BJ (cell line): ENCODE measurements at regions not wholly inside any gene's neighbourhood (a gene's known extent, or its start where the extent isn't known, plus 50 kb on each side); places are given as distances from the start of the nearest gene placed in this dataset.

Experiments used
- CTCF ChIA-PET: fragments of 350-600 bp; formaldehyde crosslinking; extraction: SDS; loops from one replicate; lab custom pipeline; 2021; ENCODE audit warnings: antibody characterized with exemption, inconsistent platforms; lab: Yijun Ruan, JAX
- POLR2A ChIA-PET: fragments of 300-600 bp; sonication (Branson Sonifier 250); formaldehyde crosslinking; extraction: SDS; loops from one replicate; lab custom pipeline; 2021; ENCODE audit warnings: antibody characterized with exemption; lab: Charles Lee
- DNase-seq: peaks from one replicate; pipeline ENCODE4 v3.0.0-alpha.2; 2011; ENCODE audit warnings: low read depth
- H3K27me3 ChIP-seq: 2 replicates; pipeline ENCODE4 v1.6.0; 2011; ENCODE audit warnings: low read length; ENCODE audit not compliant: control insufficient read depth, insufficient read depth
- H3K36me3 ChIP-seq: 2 replicates; pipeline ENCODE4 v1.5.1; 2011; ENCODE audit warnings: low read length; ENCODE audit not compliant: control insufficient read depth, insufficient read depth
- H3K4me3 ChIP-seq: 2 replicates; pipeline ENCODE4 v1.5.1; 2011; ENCODE audit warnings: low read depth, mild to moderate bottlenecking, control low read depth, low read length
- TF ChIP-seq, protein P1 (sequence below): IDR thresholded peaks from 2 replicates; pipeline ENCODE4 v1.5.1; 2011; ENCODE audit warnings: low read depth, mild to moderate bottlenecking, control low read depth, inconsistent platforms, low read length, moderate library complexity; ENCODE audit not compliant: insufficient read depth

DNA sequence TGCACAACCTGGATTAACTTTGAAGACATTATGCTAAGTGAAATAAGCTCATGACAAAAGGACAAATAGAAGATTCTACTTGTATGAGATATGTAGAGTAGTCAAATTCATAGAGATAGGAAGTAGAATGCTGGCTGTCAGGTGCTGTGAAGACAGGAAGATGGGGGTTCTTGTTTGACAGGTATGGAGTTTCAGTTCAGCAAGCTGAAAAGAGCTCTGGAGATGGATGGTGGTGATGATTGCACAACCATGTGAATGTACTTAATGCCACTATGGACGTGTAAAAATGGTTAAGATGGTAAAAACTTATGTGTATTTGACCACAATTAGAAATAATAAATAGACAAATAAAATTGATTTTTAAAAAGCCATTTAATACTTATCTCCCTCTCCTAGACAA is 169.8 kb upstream of the DUSP10 start:
- no peaks in the 10 kb centered on the region for H3K27me3 ChIP-seq
- ChIA-PET POLR2A (no interaction called here), CTCF (no interaction called here)
- H3K4me3 ChIP-seq, result no peak overlapping the region
- TF ChIP-seq, protein P1, sequence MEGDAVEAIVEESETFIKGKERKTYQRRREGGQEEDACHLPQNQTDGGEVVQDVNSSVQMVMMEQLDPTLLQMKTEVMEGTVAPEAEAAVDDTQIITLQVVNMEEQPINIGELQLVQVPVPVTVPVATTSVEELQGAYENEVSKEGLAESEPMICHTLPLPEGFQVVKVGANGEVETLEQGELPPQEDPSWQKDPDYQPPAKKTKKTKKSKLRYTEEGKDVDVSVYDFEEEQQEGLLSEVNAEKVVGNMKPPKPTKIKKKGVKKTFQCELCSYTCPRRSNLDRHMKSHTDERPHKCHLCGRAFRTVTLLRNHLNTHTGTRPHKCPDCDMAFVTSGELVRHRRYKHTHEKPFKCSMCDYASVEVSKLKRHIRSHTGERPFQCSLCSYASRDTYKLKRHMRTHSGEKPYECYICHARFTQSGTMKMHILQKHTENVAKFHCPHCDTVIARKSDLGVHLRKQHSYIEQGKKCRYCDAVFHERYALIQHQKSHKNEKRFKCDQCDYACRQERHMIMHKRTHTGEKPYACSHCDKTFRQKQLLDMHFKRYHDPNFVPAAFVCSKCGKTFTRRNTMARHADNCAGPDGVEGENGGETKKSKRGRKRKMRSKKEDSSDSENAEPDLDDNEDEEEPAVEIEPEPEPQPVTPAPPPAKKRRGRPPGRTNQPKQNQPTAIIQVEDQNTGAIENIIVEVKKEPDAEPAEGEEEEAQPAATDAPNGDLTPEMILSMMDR, result no peak
- H3K36me3 ChIP-seq, result no peaks in the 10 kb centered on the region
- no peak for DNase-seq

- CTCF ChIA-PET, result interaction anchor here (0.9 kb wide), 1 partner anchor 15 kb away, joined by 3 read pairs; no protein-coding TSS in a partner anchor
- no peak for DNase-seq
- Histone ChIP-seq H3K27me3 (no peaks in the 10 kb centered on the region), H3K36me3 (no peaks in the 10 kb centered on the region), H3K4me3 (no peak overlapping the region)
- TF ChIP-seq, protein P1, result no peak
- POLR2A ChIA-PET, result no interaction called here
These were observed 168.3 kb upstream of the DUSP10 start for GRCh38 chr1:221910222-221910621.

- Histone ChIP-seq H3K36me3 (no peaks in the 10 kb centered on the region), H3K27me3 (no peaks in the 10 kb centered on the region), H3K4me3 (no peak overlapping the region)
- ChIA-PET POLR2A (no interaction called here), CTCF (no interaction called here)
- DNase-seq, result no peak
- TF ChIP-seq, protein P1, result no peak
These were observed 166.7 kb upstream of the DUSP10 start for GRCh38 chr1:221908573-221908972.

DNA sequence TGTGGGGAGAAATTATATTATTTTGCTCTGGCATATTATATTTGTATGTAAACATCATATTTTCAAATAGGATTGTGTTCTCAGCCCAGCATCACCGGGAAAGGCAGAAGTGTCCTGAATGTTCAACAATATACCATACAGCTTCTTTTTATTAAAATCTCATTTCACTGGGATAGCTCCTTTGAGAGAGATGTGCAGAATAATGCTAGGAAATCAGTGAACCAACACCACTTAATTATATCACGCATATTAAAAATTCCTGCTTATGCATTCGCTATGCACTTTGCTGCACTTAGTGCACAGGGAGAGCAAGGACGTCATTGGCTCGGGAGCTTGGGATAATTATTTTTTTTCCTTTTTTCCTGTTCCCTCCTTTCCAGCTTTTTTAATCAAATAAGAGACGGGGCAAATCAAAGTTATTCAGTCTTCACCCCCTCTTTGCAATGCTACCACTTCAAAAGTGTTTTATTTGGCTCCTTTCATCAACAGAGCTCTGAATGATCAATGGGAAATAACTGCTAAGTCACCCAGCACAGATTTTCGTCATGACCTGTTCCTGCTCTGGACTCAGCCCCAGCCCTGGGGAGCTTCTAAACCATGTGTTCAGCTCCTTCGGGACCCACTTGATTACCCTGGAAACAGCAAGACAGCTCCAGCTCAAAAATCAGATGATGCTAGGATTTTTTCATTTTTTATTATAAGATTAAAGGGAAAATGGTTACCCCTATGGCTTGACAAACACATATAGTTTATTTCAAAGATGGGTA is 165.5 kb upstream of the DUSP10 start:
- no peaks in the 10 kb centered on the region for H3K27me3 ChIP-seq
- H3K36me3 ChIP-seq, result no peaks in the 10 kb centered on the region
- ChIA-PET CTCF (interaction anchor here (0.8 to 1.2 kb wide), 3 partner anchors 9 to 32 kb away, joined by 3 to 4 read pairs (median 3); no protein-coding TSS in a partner anchor), POLR2A (no interaction called here)
- TF ChIP-seq, protein P1, result no peak
- no peak for DNase-seq
- H3K4me3 ChIP-seq, result no peak overlapping the region

- POLR2A ChIA-PET, result no interaction called here
- no peak for DNase-seq
These were observed 163.9 kb upstream of the DUSP10 start for GRCh38 chr1:221905802-221906201.

More at GRCh38 chr1:221905802-221906201, 163.9 kb upstream of the DUSP10 start:
- TF ChIP-seq, protein P1, result no peak
- CTCF ChIA-PET, result no interaction called here
- Histone ChIP-seq H3K27me3 (no peaks in the 10 kb centered on the region), H3K36me3 (no peaks in the 10 kb centered on the region), H3K4me3 (no peak overlapping the region)
